ENCODE measurements at regions not wholly inside any gene's neighbourhood (a gene's known extent, or its start where the extent isn't known, plus 50 kb on each side); places are given as distances from the start of the nearest gene placed in this dataset.

DNA sequence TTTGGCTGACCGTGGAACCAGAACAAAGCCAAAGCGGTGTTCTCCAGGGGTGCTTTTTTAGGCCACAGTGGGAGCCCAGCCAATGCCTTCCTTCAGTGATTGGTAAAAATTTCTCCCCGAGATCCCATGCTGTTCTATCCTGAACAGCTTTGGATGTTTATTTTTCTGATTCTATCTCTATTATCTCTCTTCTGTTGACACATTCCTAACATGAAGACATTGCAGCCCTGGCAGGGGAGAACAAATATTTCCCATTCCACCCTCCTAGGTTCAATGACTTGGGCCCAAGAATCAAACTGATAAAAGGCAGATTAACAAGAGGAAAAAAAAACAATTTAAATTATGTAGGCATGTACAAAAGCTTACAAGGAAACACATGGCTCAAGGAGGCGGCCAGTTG lies 162.7 kb downstream of the PFKFB3 start (continued):
- TF ChIP-seq ZNF121 (CRISPR knock-in tag; IDR thresholded peaks at IDR 0.05) (no peak), ZNF423 (CRISPR knock-in tag; IDR thresholded peaks at IDR 0.05) (no peak), EMX1 (CRISPR knock-in tag; IDR thresholded peaks at IDR 0.05) (no peak), FOXK1 (CRISPR knock-in tag; IDR thresholded peaks at IDR 0.05) (no peak), FOXJ3 (CRISPR knock-in tag; IDR thresholded peaks at IDR 0.05; ENCODE audit: borderline replicate concordance) (no peak), SMAD3 (CRISPR knock-in tag; IDR thresholded peaks at IDR 0.05; ENCODE audit: borderline replicate concordance) (no peak)
